ENCODE measurements at regions not wholly inside any gene's neighbourhood (a gene's known extent, or its start where the extent isn't known, plus 50 kb on each side); places are given as distances from the start of the nearest gene placed in this dataset.
"Not testable (repeated sequence)": the region's sequence is repeated elsewhere in the genome, so short reads cannot be mapped to it uniquely, and the experiment has no call there.

- CTCF ChIA-PET = interaction anchor here (0.6 to 1.9 kb wide), 8 partner anchors 10 to 1411 kb away, joined by 3 to 7 read pairs (median 3); no protein-coding TSS in a partner anchor
Observed at GRCh38 chr1:224544346-224545110, 71.6 kb upstream of the CNIH3 start.

DNA sequence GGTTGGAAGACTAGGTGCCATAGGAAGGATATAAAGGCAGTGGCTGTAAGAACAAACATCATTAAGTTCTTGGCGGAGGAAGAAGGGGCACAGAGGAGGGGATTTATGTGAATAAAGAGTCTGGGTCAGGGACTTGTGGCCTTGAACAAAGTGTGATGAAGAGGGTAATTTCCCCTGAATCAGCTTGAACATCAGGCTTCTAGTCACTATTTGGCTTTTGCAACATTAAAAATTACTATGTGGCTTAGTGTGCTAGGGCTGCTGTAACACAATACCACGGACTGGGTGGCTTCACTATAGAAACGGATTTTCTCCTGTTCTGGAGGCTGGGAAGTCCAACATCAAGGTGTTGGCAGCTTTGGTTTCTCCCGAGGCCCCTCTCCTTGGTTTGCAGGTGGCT lies 70.5 kb upstream of the CNIH3 start:
- Histone ChIP-seq H3K27me3 (ENCODE audit: control insufficient read depth, insufficient read depth, low read length) (no peaks in the 10 kb centered on the region), H3K36me3 (ENCODE audit: control insufficient read depth, insufficient read depth, low read length) (no peaks in the 10 kb centered on the region), H3K4me3 (ENCODE audit: low read depth, low read length) (no peak overlapping the region)
- DNase-seq (ENCODE audit: low read depth) = no peak
- no peak for TF ChIP-seq CTCF (IDR thresholded peaks at IDR 0.05; ENCODE audit: insufficient read depth, low read depth, low read length)
- POLR2A ChIA-PET = no interaction called here
- CTCF ChIA-PET = interaction anchor here (1.2 kb wide), 1 partner anchor 32 kb away, joined by 6 read pairs; no protein-coding TSS in a partner anchor

More at GRCh38 chr1:224544346-224545110, 71.6 kb upstream of the CNIH3 start:
- POLR2A ChIA-PET = no interaction called here
- no peak for DNase-seq (ENCODE audit: low read depth)
- Histone ChIP-seq H3K27me3 (ENCODE audit: control insufficient read depth, insufficient read depth, low read length) (no peaks in the 10 kb centered on the region), H3K36me3 (ENCODE audit: control insufficient read depth, insufficient read depth, low read length) (no peaks in the 10 kb centered on the region), H3K4me3 (ENCODE audit: low read depth, low read length) (no peak overlapping the region)
- no peak for TF ChIP-seq CTCF (IDR thresholded peaks at IDR 0.05; ENCODE audit: insufficient read depth, low read depth, low read length)

- DNase-seq (ENCODE audit: low read depth) = no peak
- Histone ChIP-seq H3K4me3 (ENCODE audit: low read depth, low read length) (no peak overlapping the region), H3K27me3 (ENCODE audit: control insufficient read depth, insufficient read depth, low read length) (no peaks in the 10 kb centered on the region), H3K36me3 (ENCODE audit: control insufficient read depth, insufficient read depth, low read length) (no peaks in the 10 kb centered on the region)
- TF ChIP-seq CTCF (IDR thresholded peaks at IDR 0.05; ENCODE audit: insufficient read depth, low read depth, low read length) = no peak
- POLR2A ChIA-PET = no interaction called here
- CTCF ChIA-PET = no interaction called here
Observed at GRCh38 chr1:224548676-224549075, 67.4 kb upstream of the CNIH3 start.

- CTCF ChIA-PET; H3K27me3 ChIP-seq (ENCODE audit: control insufficient read depth, insufficient read depth, low read length); H3K36me3 ChIP-seq (ENCODE audit: control insufficient read depth, insufficient read depth, low read length); H3K4me3 ChIP-seq (ENCODE audit: low read depth, low read length); DNase-seq (ENCODE audit: low read depth); POLR2A ChIA-PET: not testable (repeated sequence)
Observed at GRCh38 chr1:224551189-224551588, 64.9 kb upstream of the CNIH3 start.

DNA sequence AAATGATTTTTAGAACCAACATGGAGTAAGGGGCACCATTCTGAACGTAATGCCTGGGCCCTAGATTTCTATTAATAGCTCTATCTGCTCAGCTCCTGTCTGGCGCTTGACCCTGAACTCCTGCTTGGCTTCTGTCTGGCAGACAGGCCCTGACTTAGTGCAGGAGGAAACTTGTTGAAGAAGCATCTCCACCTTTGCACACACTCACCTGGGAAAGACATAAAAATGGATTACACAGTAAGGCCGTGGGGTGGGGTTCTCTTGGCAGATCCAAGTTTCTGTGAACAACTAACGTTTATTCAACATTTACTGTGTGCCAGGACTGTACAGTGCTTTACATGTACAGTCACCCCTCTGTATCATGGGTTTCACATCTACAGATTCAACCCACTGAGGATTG lies 62.1 kb upstream of the CNIH3 start:
- no peaks in the 10 kb centered on the region for H3K27me3 ChIP-seq (ENCODE audit: control insufficient read depth, insufficient read depth, low read length)
- no peaks in the 10 kb centered on the region for H3K36me3 ChIP-seq (ENCODE audit: control insufficient read depth, insufficient read depth, low read length)
- no peak for TF ChIP-seq CTCF (IDR thresholded peaks at IDR 0.05; ENCODE audit: insufficient read depth, low read depth, low read length)
- no peak for DNase-seq (ENCODE audit: low read depth)
- ChIA-PET CTCF (interaction anchor here (1.1 to 1.2 kb wide), 2 partner anchors 10 to 11 kb away, joined by 3 read pairs; no protein-coding TSS in a partner anchor), POLR2A (no interaction called here)
- H3K4me3 ChIP-seq (ENCODE audit: low read depth, low read length) = no peak overlapping the region
